ENCODE measurements at regions not wholly inside any gene's neighbourhood (a gene's known extent, or its start where the extent isn't known, plus 50 kb on each side); places are given as distances from the start of the nearest gene placed in this dataset.

- DNase-seq: no peak
- Mint-ChIP-seq H3K4me3 (no peak overlapping the region), H3K27ac (no peak overlapping the region), H3K27me3 (no peaks in the 10 kb centered on the region), H3K36me3 (ENCODE audit: low read depth) (peaks cover 1% of the 10 kb centered on the region), H3K9me3 (peaks cover 5% of the 10 kb centered on the region), H3K4me1 (ENCODE audit: low read depth) (peaks cover 37% of the 10 kb centered on the region)
These were observed 216.2 kb upstream of the PLEKHG7 start for GRCh38 chr12:92486443-92487137.

- peaks cover 4% of the 10 kb centered on the region for H3K9me3 Mint-ChIP-seq
- peaks cover 37% of the 10 kb centered on the region for H3K4me1 Mint-ChIP-seq (ENCODE audit: low read depth)
- H3K36me3 Mint-ChIP-seq (ENCODE audit: low read depth): no peaks in the 10 kb centered on the region
- DNase-seq: no peak
- peak overlapping the region; percentile 37 for H3K27ac Mint-ChIP-seq
- H3K4me3 Mint-ChIP-seq: no peak overlapping the region
- no peaks in the 10 kb centered on the region for H3K27me3 Mint-ChIP-seq
These were observed 217.1 kb upstream of the PLEKHG7 start for GRCh38 chr12:92485351-92486348.

- peaks cover 3% of the 10 kb centered on the region for H3K9me3 Mint-ChIP-seq
- H3K4me1 Mint-ChIP-seq (ENCODE audit: low read depth): peaks cover 22% of the 10 kb centered on the region
- DNase-seq: no peak
- H3K27ac Mint-ChIP-seq: no peak overlapping the region
- no peak overlapping the region for H3K4me3 Mint-ChIP-seq
- no peaks in the 10 kb centered on the region for H3K36me3 Mint-ChIP-seq (ENCODE audit: low read depth)
- H3K27me3 Mint-ChIP-seq: no peaks in the 10 kb centered on the region
These were observed 220.2 kb upstream of the PLEKHG7 start for GRCh38 chr12:92482599-92482998.

GRCh38 chr12:92481066-92481465 lies 221.7 kb upstream of the PLEKHG7 start:
- no peak overlapping the region for H3K27ac Mint-ChIP-seq

GRCh38 chr12:92478692-92479091 lies 224.1 kb upstream of the PLEKHG7 start:
- peaks cover 5% of the 10 kb centered on the region for H3K9me3 Mint-ChIP-seq
- H3K27me3 Mint-ChIP-seq: no peaks in the 10 kb centered on the region
- no peak overlapping the region for H3K4me3 Mint-ChIP-seq
- no peak for DNase-seq
- peaks cover 3% of the 10 kb centered on the region for H3K4me1 Mint-ChIP-seq (ENCODE audit: low read depth)
- H3K27ac Mint-ChIP-seq: no peak overlapping the region
- no peaks in the 10 kb centered on the region for H3K36me3 Mint-ChIP-seq (ENCODE audit: low read depth)

More at GRCh38 chr12:92481066-92481465, 221.7 kb upstream of the PLEKHG7 start:
- H3K36me3 Mint-ChIP-seq (ENCODE audit: low read depth): no peaks in the 10 kb centered on the region
- peaks cover 13% of the 10 kb centered on the region for H3K4me1 Mint-ChIP-seq (ENCODE audit: low read depth)
- H3K4me3 Mint-ChIP-seq: no peak overlapping the region
- H3K27me3 Mint-ChIP-seq: no peaks in the 10 kb centered on the region
- peaks cover 5% of the 10 kb centered on the region for H3K9me3 Mint-ChIP-seq
- no peak for DNase-seq

- Mint-ChIP-seq H3K9me3 (peaks cover 5% of the 10 kb centered on the region), H3K27ac (no peak overlapping the region), H3K4me1 (ENCODE audit: low read depth) (peaks cover 10% of the 10 kb centered on the region), H3K4me3 (no peak overlapping the region), H3K27me3 (no peaks in the 10 kb centered on the region), H3K36me3 (ENCODE audit: low read depth) (no peaks in the 10 kb centered on the region)
- no peak for DNase-seq
These were observed 225.9 kb upstream of the PLEKHG7 start for GRCh38 chr12:92476844-92477243.

- no peak for DNase-seq
- Mint-ChIP-seq H3K9me3 (peaks cover 5% of the 10 kb centered on the region), H3K36me3 (ENCODE audit: low read depth) (no peaks in the 10 kb centered on the region), H3K4me3 (no peak overlapping the region), H3K27me3 (no peaks in the 10 kb centered on the region), H3K4me1 (ENCODE audit: low read depth) (peaks cover 38% of the 10 kb centered on the region), H3K27ac (no peak overlapping the region)
These were observed 229.2 kb upstream of the PLEKHG7 start for GRCh38 chr12:92473564-92473963.

GRCh38 chr12:92472201-92472600 lies 230.6 kb upstream of the PLEKHG7 start:
- no peaks in the 10 kb centered on the region for H3K36me3 Mint-ChIP-seq (ENCODE audit: low read depth)
- H3K9me3 Mint-ChIP-seq: peaks cover 2% of the 10 kb centered on the region
- H3K27ac Mint-ChIP-seq: no peak overlapping the region
- no peak for DNase-seq
- no peaks in the 10 kb centered on the region for H3K27me3 Mint-ChIP-seq
- H3K4me1 Mint-ChIP-seq (ENCODE audit: low read depth): peaks cover 50% of the 10 kb centered on the region
- no peak overlapping the region for H3K4me3 Mint-ChIP-seq

- no peaks in the 10 kb centered on the region for H3K9me3 Mint-ChIP-seq
- H3K27me3 Mint-ChIP-seq: no peaks in the 10 kb centered on the region
- H3K4me3 Mint-ChIP-seq: no peak overlapping the region
- H3K36me3 Mint-ChIP-seq (ENCODE audit: low read depth): no peaks in the 10 kb centered on the region
- H3K27ac Mint-ChIP-seq: no peak overlapping the region
- no peak for DNase-seq
- H3K4me1 Mint-ChIP-seq (ENCODE audit: low read depth): peaks cover 57% of the 10 kb centered on the region
These were observed 231.2 kb upstream of the PLEKHG7 start for GRCh38 chr12:92471551-92471950.

- Mint-ChIP-seq H3K27me3 (no peaks in the 10 kb centered on the region), H3K4me1 (ENCODE audit: low read depth) (peaks cover 58% of the 10 kb centered on the region), H3K27ac (peak overlapping the region; percentile 91), H3K36me3 (ENCODE audit: low read depth) (no peaks in the 10 kb centered on the region), H3K4me3 (peak overlapping the region; percentile 44), H3K9me3 (no peaks in the 10 kb centered on the region)
- DNase-seq: no peak
These were observed 232.2 kb upstream of the PLEKHG7 start for GRCh38 chr12:92470608-92471021.

GRCh38 chr12:92469837-92470236 lies 233.0 kb upstream of the PLEKHG7 start:
- Mint-ChIP-seq H3K4me3 (peak overlapping the region; percentile 4), H3K9me3 (no peaks in the 10 kb centered on the region), H3K27me3 (no peaks in the 10 kb centered on the region), H3K4me1 (ENCODE audit: low read depth) (peaks cover 59% of the 10 kb centered on the region), H3K27ac (peak overlapping the region; percentile 91), H3K36me3 (ENCODE audit: low read depth) (no peaks in the 10 kb centered on the region)
- no peak for DNase-seq

- H3K36me3 Mint-ChIP-seq (ENCODE audit: low read depth): no peaks in the 10 kb centered on the region
- peaks cover 63% of the 10 kb centered on the region for H3K4me1 Mint-ChIP-seq (ENCODE audit: low read depth)
- no peaks in the 10 kb centered on the region for H3K9me3 Mint-ChIP-seq
- H3K27me3 Mint-ChIP-seq: no peaks in the 10 kb centered on the region
- DNase-seq: no peak
- H3K4me3 Mint-ChIP-seq: no peak overlapping the region
- H3K27ac Mint-ChIP-seq: no peak overlapping the region
These were observed 234.3 kb upstream of the PLEKHG7 start for GRCh38 chr12:92468358-92469020.

GRCh38 chr12:92467886-92468285 lies 234.9 kb upstream of the PLEKHG7 start:
- Mint-ChIP-seq H3K9me3 (no peaks in the 10 kb centered on the region), H3K36me3 (ENCODE audit: low read depth) (no peaks in the 10 kb centered on the region), H3K4me1 (ENCODE audit: low read depth) (peaks cover 63% of the 10 kb centered on the region), H3K27me3 (no peaks in the 10 kb centered on the region), H3K4me3 (no peak overlapping the region), H3K27ac (no peak overlapping the region)
- DNase-seq: no peak

- no peak for DNase-seq
- Mint-ChIP-seq H3K4me3 (no peak overlapping the region), H3K36me3 (ENCODE audit: low read depth) (no peaks in the 10 kb centered on the region), H3K27ac (no peak overlapping the region), H3K9me3 (no peaks in the 10 kb centered on the region), H3K27me3 (no peaks in the 10 kb centered on the region), H3K4me1 (ENCODE audit: low read depth) (peaks cover 69% of the 10 kb centered on the region)
These were observed 236.1 kb upstream of the PLEKHG7 start for GRCh38 chr12:92466391-92467305.

Data from activated T-cell treated with anti-CD3 and anti-CD28 coated beads, Interleukin-2, amount 50 U/mL, for 24 hours (primary cell).